Osteoblast (primary cell): ENCODE measurements at regions not wholly inside any gene's neighbourhood (a gene's known extent, or its start where the extent isn't known, plus 50 kb on each side); places are given as distances from the start of the nearest gene placed in this dataset.
A peak's percentile ranks its signal among the peaks of the same experiment; 100 is the strongest.

Source experiments
- DNase-seq: peaks from one replicate; pipeline ENCODE4 v3.0.0; 2011; ENCODE audit warnings: low spot score, mixed read lengths; ENCODE audit not compliant: insufficient read length; ENCODE audit errors: missing footprints
- H2AFZ ChIP-seq: 2 replicates; pipeline ENCODE4 v1.6.0; 2011; ENCODE audit warnings: mild to moderate bottlenecking, low read length
- H3K27ac ChIP-seq: 2 replicates; pipeline ENCODE4 v1.5.1; 2011; ENCODE audit warnings: mild to moderate bottlenecking, low read depth, low read length, moderate library complexity
- H3K27me3 ChIP-seq: 2 replicates; pipeline ENCODE4 v1.6.0; 2012; ENCODE audit warnings: mild to moderate bottlenecking, control low read depth, inconsistent platforms, low read length, moderate library complexity; ENCODE audit not compliant: insufficient read depth
- H3K36me3 ChIP-seq: 2 replicates; pipeline ENCODE4 v1.5.1; 2011; ENCODE audit warnings: mild to moderate bottlenecking, low read length, control low read depth, moderate library complexity; ENCODE audit not compliant: insufficient read depth
- H3K4me1 ChIP-seq: 2 replicates; pipeline ENCODE4 v1.5.1; 2011; ENCODE audit warnings: mild to moderate bottlenecking, low read length, control low read depth, moderate library complexity; ENCODE audit not compliant: insufficient read depth
- H3K4me2 ChIP-seq: 2 replicates; pipeline ENCODE4 v1.6.0; 2011; ENCODE audit warnings: mild to moderate bottlenecking, low read length; ENCODE audit not compliant: insufficient read depth
- H3K4me3 ChIP-seq: fragments of 200-600 bp; sonication (generic); 3 replicates; pipeline ENCODE4 v1.5.1; 2012; ENCODE audit warnings: mild to moderate bottlenecking, low read length, inconsistent platforms; ENCODE audit not compliant: insufficient read depth
- H3K79me2 ChIP-seq: 2 replicates; pipeline ENCODE4 v1.6.0; 2012; ENCODE audit warnings: mild to moderate bottlenecking, low read length, control low read depth, inconsistent platforms; ENCODE audit not compliant: insufficient read depth
- H3K9me3 ChIP-seq: 2 replicates; pipeline ENCODE4 v1.5.1; 2011; ENCODE audit warnings: low read depth, low read length, control low read depth
- H4K20me1 ChIP-seq: 2 replicates; pipeline ENCODE4 v1.6.0; 2012; ENCODE audit warnings: mild to moderate bottlenecking, low read length, control low read depth; ENCODE audit not compliant: insufficient read depth
- TF ChIP-seq, protein P1 (sequence below): IDR thresholded peaks from 2 replicates; pipeline ENCODE4 v1.5.1; 2011; ENCODE audit warnings: mild to moderate bottlenecking, low read depth, low read length, moderate library complexity; ENCODE audit errors: extremely low read depth

DNA sequence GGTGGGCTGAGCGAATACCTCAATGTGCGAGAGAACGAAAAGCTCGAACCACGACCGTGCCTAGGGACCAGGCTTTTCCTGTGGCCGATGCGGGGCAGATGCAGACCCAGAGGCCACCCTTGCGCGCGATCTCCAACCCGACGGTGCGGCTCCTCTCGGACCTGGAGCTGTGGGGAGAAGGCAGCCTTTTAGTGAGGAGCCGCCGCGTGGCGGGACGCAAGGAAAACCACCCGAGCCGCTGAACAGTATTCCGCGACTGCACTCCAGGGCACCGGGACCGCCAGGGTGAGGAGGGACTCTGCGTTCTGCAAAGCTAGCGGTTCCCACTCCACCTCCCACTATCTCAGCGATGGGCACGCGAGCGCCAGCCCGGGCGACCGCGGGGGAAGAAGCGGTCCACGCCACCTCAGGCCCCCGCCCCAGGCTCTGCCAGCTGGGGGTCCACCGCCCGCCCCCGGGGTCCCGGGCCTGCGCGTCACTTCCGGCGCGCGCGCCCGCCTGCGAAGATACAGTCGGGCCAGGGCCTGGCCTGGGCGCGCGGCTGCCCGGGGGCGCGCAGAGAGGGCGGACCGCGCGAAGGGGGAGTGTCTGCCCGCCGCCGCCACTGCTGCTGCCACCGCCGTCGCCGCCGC is 66.5 kb upstream of the PRKACB start:
- peak overlapping the region; percentile 98 for H2AFZ ChIP-seq
- peaks cover 14% of the 10 kb centered on the region for H3K79me2 ChIP-seq
- peak overlapping the region; percentile 88 for H3K27ac ChIP-seq
- TF ChIP-seq, protein P1, sequence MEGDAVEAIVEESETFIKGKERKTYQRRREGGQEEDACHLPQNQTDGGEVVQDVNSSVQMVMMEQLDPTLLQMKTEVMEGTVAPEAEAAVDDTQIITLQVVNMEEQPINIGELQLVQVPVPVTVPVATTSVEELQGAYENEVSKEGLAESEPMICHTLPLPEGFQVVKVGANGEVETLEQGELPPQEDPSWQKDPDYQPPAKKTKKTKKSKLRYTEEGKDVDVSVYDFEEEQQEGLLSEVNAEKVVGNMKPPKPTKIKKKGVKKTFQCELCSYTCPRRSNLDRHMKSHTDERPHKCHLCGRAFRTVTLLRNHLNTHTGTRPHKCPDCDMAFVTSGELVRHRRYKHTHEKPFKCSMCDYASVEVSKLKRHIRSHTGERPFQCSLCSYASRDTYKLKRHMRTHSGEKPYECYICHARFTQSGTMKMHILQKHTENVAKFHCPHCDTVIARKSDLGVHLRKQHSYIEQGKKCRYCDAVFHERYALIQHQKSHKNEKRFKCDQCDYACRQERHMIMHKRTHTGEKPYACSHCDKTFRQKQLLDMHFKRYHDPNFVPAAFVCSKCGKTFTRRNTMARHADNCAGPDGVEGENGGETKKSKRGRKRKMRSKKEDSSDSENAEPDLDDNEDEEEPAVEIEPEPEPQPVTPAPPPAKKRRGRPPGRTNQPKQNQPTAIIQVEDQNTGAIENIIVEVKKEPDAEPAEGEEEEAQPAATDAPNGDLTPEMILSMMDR: no peak
- no peaks in the 10 kb centered on the region for H3K9me3 ChIP-seq
- H3K4me1 ChIP-seq: peaks cover 8% of the 10 kb centered on the region
- DNase-seq: peak; percentile 99
- no peaks in the 10 kb centered on the region for H3K36me3 ChIP-seq
- peak overlapping the region; percentile 92 for H3K4me2 ChIP-seq
- H3K27me3 ChIP-seq: no peaks in the 10 kb centered on the region
- peak overlapping the region; percentile 88 for H3K4me3 ChIP-seq
- no peaks in the 10 kb centered on the region for H4K20me1 ChIP-seq

DNA sequence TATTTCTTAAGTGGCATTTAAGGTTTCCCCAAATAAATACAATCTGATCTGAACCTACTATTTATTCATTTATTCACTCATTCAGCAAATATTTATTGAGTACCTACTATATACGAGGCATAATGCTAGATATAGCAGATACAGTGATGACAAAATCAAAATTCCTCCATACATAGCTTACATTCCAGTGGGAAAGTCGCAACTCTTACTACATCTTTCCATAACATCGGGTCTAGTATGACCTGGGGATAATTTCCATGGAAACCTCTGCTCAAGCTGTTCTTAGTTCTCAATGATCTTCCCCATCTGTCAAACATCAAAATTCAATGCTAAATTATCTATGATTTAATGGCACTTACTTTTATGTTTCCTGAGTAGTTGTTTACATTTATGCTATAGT is 70.8 kb upstream of the PRKACB start:
- H3K27ac ChIP-seq: no peak overlapping the region
- H3K27me3 ChIP-seq: no peaks in the 10 kb centered on the region
- H3K36me3 ChIP-seq: no peaks in the 10 kb centered on the region
- H3K79me2 ChIP-seq: peaks cover 4% of the 10 kb centered on the region
- H4K20me1 ChIP-seq: no peaks in the 10 kb centered on the region
- TF ChIP-seq, protein P1: no peak
- peaks cover 2% of the 10 kb centered on the region for H3K4me1 ChIP-seq
- no peak overlapping the region for H2AFZ ChIP-seq
- H3K4me3 ChIP-seq: no peak overlapping the region
- DNase-seq: no peak
- H3K4me2 ChIP-seq: no peak overlapping the region
- H3K9me3 ChIP-seq: no peaks in the 10 kb centered on the region

DNA sequence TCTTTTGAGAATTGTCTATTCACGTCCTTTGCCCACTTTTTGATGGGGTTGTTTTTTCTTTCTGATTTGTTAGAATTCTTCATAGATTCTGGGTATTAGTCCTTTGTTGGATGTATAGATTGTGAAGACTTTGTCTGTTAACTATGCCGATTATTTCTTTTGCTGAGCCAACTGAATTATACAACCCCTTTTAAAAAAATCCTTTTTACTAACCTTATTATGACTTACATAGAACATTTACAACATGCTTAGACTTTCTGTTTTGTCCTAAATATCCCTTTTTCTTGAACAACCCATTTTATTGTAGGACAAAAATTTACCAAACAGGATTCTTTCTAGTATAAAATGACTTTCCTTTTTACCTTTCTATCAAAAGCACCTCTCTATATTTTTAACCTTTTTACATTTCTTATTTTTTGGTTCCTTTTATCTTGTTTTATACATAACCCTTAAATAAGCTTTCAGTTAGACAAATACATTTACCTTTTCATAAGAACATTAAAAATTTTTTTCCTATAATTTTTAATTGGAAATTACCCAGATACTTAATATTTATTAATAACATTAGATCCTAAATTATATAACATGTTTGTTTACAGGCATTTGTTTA is 70.4 kb upstream of the TTLL7 start:
- H3K27ac ChIP-seq: no peak overlapping the region
- H3K9me3 ChIP-seq: no peaks in the 10 kb centered on the region
- no peaks in the 10 kb centered on the region for H4K20me1 ChIP-seq
- no peak overlapping the region for H2AFZ ChIP-seq
- no peaks in the 10 kb centered on the region for H3K27me3 ChIP-seq
- H3K4me2 ChIP-seq: no peak overlapping the region
- no peak for DNase-seq
- H3K79me2 ChIP-seq: no peaks in the 10 kb centered on the region
- H3K4me1 ChIP-seq: no peaks in the 10 kb centered on the region
- H3K36me3 ChIP-seq: no peaks in the 10 kb centered on the region
- H3K4me3 ChIP-seq: no peak overlapping the region
- TF ChIP-seq, protein P1: no peak

DNA sequence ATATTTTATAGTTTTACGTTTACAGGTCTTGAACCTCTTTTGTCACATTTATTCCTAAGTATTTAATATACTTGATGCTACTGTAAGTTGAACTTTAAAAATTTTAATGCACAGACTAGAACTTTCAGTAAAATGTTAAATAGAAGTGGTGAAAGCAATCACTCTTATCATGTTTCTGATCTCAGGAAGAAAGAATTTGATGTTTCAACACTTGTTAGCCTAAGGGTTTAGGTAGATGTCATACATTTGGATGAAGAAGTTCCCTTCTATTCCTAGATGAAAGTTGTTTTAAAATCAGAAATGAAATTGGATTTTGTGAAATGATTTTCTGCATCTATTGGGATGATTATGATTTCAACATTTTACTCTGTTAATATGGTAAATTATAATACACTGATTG is 63.6 kb upstream of the TTLL7 start:
- TF ChIP-seq, protein P1: no peak
- no peaks in the 10 kb centered on the region for H3K36me3 ChIP-seq
- no peaks in the 10 kb centered on the region for H4K20me1 ChIP-seq
- no peaks in the 10 kb centered on the region for H3K27me3 ChIP-seq
- no peak overlapping the region for H3K4me2 ChIP-seq
- H3K27ac ChIP-seq: no peak overlapping the region
- no peaks in the 10 kb centered on the region for H3K79me2 ChIP-seq
- H3K4me1 ChIP-seq: no peaks in the 10 kb centered on the region
- no peak overlapping the region for H2AFZ ChIP-seq
- DNase-seq: no peak
- no peaks in the 10 kb centered on the region for H3K9me3 ChIP-seq
- H3K4me3 ChIP-seq: no peak overlapping the region
